ENCODE measurements at regions not wholly inside any gene's neighbourhood (a gene's known extent, or its start where the extent isn't known, plus 50 kb on each side); places are given as distances from the start of the nearest gene placed in this dataset.

- H3K27me3 Mint-ChIP-seq = no peaks in the 10 kb centered on the region
- H3K27ac Mint-ChIP-seq = no peak overlapping the region
- ATAC-seq (no peak), DNase-seq (no peak)
- no peaks in the 10 kb centered on the region for H3K4me1 Mint-ChIP-seq
- H3K9me3 Mint-ChIP-seq = peaks cover 8 to 25% of the 10 kb centered on the region in 2 donors
- no peak overlapping the region for H3K4me3 Mint-ChIP-seq
These were observed 250.0 kb upstream of the MPDZ start for GRCh38 chr9:13529321-13530104.

DNA sequence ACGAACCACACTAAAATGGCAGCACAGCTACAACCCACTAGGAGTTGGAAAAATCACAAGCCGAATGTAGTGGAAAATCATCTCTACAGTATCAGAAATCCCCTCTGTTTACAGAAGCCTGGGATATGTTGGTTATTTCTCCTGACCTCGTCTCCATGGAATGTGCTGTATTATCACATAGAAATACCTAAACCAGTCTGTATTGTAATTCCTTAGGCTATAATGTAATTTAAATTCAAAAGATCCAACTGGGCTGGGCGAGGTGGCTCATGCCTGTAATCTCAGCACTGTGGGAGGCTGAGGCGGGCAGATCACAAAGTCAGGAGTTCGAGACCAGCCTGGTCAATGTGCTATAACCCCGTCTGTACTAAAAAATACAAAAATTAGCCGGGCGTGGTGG is 244.8 kb upstream of the MPDZ start:
- Mint-ChIP-seq H3K27me3 (no peaks in the 10 kb centered on the region), H3K4me3 (no peak overlapping the region), H3K4me1 (no peaks in the 10 kb centered on the region), H3K27ac (no peak overlapping the region), H3K9me3 (no peaks in the 10 kb centered on the region)
- DNase-seq (no peak), ATAC-seq (no peak)

DNA sequence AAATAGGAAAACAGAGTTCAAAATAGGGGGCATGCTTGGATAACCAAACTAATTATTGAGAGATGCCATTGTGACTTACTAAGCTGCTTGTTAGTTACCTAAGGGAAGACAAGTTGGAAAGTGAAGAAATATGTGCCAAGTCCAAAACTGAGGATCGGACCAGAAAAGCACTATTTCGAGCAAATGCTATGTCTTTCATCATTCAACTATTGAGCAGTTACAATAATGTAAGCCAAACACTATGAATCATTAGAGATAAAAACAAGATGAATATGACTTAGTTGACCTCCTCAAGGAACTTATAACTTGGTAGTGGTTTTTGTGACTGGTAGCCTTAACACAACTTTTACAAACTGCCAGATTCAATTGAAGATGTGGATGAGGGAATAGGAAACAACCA is 240.6 kb upstream of the MPDZ start:
- Mint-ChIP-seq H3K4me3 (no peak overlapping the region), H3K9me3 (peaks cover 14 to 16% of the 10 kb centered on the region in 2 donors), H3K27me3 (no peaks in the 10 kb centered on the region), H3K27ac (no peak overlapping the region), H3K4me1 (no peaks in the 10 kb centered on the region)
- no peak for DNase-seq
- ATAC-seq = no peak

DNA sequence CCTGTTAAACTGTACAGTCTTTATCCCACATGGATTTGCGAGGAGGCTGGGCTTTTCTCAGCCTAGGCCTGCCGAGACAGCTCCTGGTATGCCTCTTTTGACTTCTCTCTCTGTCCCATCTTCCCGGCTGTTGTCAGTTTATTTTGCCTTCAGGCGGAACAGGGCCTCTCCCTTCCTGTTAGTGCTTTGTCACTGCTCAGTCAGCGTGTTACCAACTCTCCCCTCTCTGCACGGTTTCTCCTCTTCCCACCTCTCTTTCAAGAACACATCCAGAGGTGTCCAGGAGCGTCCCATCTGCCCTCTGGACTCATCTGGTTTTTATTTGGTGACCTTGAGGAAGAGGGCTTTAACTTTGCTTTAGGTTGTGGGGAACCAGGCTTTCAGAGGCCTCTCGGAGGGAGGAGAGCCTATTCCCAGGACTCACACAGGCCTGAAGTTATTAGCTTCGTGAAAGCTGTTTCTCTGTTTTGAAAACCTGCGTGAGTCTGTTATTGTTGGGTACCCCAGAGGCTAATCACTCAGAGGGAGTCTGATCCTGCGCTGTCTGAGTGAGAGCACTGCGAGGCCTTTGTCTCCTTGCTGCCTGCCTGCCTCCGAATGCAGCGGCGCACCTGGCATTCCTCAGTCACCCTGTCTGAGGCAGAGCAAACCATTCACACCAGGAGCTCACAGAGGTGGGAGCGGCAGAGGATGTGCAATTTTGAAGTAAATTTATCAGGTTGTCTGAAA is 234.4 kb upstream of the MPDZ start:
- Mint-ChIP-seq H3K27ac (no peak overlapping the region), H3K9me3 (peaks cover 14 to 16% of the 10 kb centered on the region in 2 donors), H3K4me1 (no peaks in the 10 kb centered on the region), H3K4me3 (no peak overlapping the region), H3K27me3 (no peaks in the 10 kb centered on the region)
- ATAC-seq (no peak), DNase-seq (no peak)

DNA sequence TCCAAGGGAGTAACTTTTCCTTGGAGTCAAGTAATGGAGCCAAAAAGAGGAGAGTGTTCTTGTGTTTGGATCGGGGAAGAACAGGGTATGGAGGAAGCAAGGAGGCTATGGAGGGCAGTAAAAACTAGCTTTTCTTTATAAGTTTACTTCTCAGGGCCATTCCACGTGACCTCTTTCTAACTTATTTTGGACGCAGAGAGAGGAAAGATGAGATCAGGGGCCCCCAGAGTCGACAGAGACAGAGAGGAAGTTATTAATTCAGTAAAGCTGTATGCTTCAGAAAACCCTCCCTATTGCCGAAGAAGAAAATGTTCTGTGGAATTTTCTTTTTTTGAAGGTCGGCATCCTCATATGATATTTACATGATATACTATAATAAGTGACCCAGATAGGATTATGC is 233.8 kb upstream of the MPDZ start:
- Mint-ChIP-seq H3K9me3 (peaks cover 13 to 16% of the 10 kb centered on the region in 2 donors), H3K27me3 (no peaks in the 10 kb centered on the region), H3K4me1 (no peaks in the 10 kb centered on the region), H3K4me3 (no peak overlapping the region), H3K27ac (no peak overlapping the region)
- no peak for ATAC-seq
- DNase-seq = no peak

DNA sequence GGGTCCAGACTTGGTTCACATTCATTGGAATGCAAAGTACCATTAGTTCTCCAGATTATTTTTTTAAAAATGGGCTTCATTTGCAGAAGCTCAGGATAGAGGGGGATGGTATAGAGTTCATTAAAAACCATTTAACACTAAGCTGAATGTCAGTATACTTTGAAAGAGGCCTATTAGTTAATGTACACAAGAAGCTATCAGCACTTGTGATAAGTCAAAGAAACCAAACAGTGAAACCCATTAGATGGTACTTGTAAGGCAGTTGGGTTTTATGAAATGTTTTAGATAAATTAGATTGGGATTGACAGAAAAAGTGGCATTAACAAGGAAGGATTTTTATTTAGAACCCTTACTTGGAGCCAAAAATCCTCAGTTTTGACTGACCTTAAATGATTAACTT is 229.2 kb upstream of the MPDZ start:
- H3K4me1 Mint-ChIP-seq = no peaks in the 10 kb centered on the region
- H3K27ac Mint-ChIP-seq = no peak overlapping the region
- ATAC-seq (no peak), DNase-seq (no peak)
- H3K27me3 Mint-ChIP-seq = no peaks in the 10 kb centered on the region
- H3K4me3 Mint-ChIP-seq = no peak overlapping the region
- H3K9me3 Mint-ChIP-seq = peaks cover under 1 to 10% of the 10 kb centered on the region in 2 donors

DNA sequence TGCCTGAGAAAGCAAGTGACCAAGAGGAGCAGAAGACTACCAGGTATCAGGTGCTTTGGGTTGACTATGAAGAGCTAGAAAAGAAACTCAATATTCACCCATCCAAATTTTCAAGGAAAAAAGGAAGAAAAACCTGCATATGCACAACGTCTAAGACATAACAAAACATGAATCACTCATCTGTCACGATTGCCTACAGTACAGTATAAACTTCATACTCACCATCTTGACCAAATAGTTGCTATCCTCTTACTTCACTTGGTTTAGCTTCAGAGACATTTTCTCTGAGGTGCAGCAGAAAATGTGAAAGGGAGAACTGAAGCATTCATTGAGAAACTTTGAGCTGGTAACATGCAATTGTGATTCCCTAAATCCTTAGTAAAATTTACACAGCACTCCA is 228.6 kb upstream of the MPDZ start:
- ATAC-seq = no peak
- peaks cover 7 to 10% of the 10 kb centered on the region in 2 donors for H3K9me3 Mint-ChIP-seq
- H3K4me3 Mint-ChIP-seq = no peak overlapping the region
- no peaks in the 10 kb centered on the region for H3K27me3 Mint-ChIP-seq
- DNase-seq = no peak
- H3K4me1 Mint-ChIP-seq = no peaks in the 10 kb centered on the region
- H3K27ac Mint-ChIP-seq = no peak overlapping the region

DNA sequence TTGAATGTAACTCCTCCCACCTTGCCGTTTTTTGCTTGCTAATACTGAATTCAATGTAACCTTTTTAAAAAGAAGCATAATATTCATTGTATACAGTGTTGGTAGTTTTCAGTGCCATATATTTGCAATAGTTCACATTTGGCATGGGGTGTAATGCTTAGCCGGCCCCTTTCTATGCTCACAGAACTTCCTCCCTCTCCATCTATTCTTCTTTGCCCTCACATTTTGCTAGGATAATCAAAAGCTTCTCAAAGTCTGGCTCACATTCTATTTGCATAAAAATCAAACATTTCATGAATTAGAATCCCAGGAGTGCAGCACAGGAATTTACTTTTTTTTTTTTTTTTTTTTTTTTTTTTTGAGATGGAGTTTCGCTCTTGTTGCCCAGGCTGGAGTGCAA is 226.3 kb upstream of the MPDZ start:
- no peak for ATAC-seq
- Mint-ChIP-seq H3K4me3 (no peak overlapping the region), H3K27me3 (no peaks in the 10 kb centered on the region), H3K4me1 (no peaks in the 10 kb centered on the region), H3K27ac (no peak overlapping the region), H3K9me3 (peaks cover 12 to 21% of the 10 kb centered on the region in 2 donors)
- DNase-seq = no peak

DNA sequence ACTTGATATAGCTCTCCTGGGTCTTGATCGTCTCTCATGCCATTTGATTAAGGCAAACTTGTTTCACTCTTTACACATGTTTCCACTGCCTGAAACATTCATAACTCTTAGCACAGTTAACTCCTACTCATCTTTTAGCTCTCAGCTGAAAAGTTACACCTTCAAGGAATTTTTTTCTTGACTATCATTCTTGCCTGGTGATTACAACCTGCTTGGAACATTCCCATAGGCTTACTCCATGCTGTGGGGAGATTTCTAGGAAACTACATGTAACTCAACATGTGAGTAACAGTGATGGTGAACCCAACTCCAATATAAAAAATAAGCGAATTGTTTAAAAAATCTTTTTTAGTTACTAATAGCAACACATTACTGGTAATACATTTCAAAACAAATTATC is 224.1 kb upstream of the MPDZ start:
- ATAC-seq (no peak), DNase-seq (no peak)
- no peaks in the 10 kb centered on the region for H3K27me3 Mint-ChIP-seq
- H3K4me1 Mint-ChIP-seq = no peaks in the 10 kb centered on the region
- H3K9me3 Mint-ChIP-seq = peaks cover 12 to 21% of the 10 kb centered on the region in 2 donors
- no peak overlapping the region for H3K27ac Mint-ChIP-seq
- H3K4me3 Mint-ChIP-seq = no peak overlapping the region

GRCh38 chr9:13502484-13502883 is 223.0 kb upstream of the MPDZ start:
- Mint-ChIP-seq H3K27ac (no peak overlapping the region), H3K27me3 (no peaks in the 10 kb centered on the region), H3K4me3 (no peak overlapping the region), H3K4me1 (no peaks in the 10 kb centered on the region), H3K9me3 (peaks cover 12 to 21% of the 10 kb centered on the region in 2 donors)
- no peak for ATAC-seq
- DNase-seq = no peak

DNA sequence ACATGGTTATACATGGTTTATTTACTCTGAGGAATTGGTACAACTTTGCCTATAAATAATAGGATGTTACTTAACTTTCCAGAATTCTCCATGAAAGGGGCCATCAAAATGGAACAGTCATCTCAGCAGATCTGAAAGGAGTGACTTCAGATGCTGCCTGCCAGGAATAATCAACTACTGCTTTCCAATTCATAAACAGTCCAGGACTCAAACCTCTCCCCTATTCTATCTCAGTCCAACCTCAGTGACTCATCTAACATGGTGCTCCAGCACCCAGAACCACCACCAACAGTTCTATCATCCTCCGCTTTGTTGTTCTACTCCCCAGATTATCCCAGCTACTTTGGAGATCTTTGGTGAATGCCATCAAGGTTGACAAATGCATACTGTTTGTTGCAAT is 221.5 kb upstream of the MPDZ start:
- Mint-ChIP-seq H3K27me3 (no peaks in the 10 kb centered on the region), H3K27ac (no peak overlapping the region), H3K9me3 (peaks cover 12 to 17% of the 10 kb centered on the region in 2 donors), H3K4me1 (no peaks in the 10 kb centered on the region), H3K4me3 (no peak overlapping the region)
- DNase-seq = no peak
- no peak for ATAC-seq

DNA sequence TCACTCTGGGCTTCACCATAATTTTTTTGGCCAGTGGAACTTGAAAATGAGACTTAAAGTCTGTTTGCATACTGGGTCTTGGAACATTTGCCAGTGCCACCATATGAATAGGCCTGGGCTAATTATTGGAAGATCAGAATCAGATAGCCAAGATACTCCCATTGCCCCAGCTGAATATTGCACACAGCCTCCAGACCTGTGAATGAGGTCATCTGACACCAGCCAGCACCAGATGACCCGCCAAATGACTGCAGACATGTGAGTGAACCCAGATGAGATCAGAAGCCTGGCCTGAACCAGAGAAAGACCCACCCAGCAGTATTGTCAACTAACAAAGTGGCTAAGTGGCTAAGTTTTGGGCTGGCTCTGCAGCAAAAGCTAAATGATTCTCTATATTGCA is 220.5 kb upstream of the MPDZ start:
- Mint-ChIP-seq H3K27ac (no peak overlapping the region), H3K27me3 (no peaks in the 10 kb centered on the region), H3K4me3 (no peak overlapping the region), H3K9me3 (peaks cover 16 to 18% of the 10 kb centered on the region in 2 donors), H3K4me1 (no peaks in the 10 kb centered on the region)
- DNase-seq = no peak
- ATAC-seq = no peak

- H3K27me3 Mint-ChIP-seq = no peaks in the 10 kb centered on the region
- H3K9me3 Mint-ChIP-seq = peaks cover 0 to 5% of the 10 kb centered on the region in 2 donors
- ATAC-seq (no peak), DNase-seq (no peak)
- H3K4me3 Mint-ChIP-seq = no peak overlapping the region
- no peaks in the 10 kb centered on the region for H3K4me1 Mint-ChIP-seq
- H3K27ac Mint-ChIP-seq = no peak overlapping the region
These were observed 214.2 kb upstream of the MPDZ start for GRCh38 chr9:13493697-13494096.

DNA sequence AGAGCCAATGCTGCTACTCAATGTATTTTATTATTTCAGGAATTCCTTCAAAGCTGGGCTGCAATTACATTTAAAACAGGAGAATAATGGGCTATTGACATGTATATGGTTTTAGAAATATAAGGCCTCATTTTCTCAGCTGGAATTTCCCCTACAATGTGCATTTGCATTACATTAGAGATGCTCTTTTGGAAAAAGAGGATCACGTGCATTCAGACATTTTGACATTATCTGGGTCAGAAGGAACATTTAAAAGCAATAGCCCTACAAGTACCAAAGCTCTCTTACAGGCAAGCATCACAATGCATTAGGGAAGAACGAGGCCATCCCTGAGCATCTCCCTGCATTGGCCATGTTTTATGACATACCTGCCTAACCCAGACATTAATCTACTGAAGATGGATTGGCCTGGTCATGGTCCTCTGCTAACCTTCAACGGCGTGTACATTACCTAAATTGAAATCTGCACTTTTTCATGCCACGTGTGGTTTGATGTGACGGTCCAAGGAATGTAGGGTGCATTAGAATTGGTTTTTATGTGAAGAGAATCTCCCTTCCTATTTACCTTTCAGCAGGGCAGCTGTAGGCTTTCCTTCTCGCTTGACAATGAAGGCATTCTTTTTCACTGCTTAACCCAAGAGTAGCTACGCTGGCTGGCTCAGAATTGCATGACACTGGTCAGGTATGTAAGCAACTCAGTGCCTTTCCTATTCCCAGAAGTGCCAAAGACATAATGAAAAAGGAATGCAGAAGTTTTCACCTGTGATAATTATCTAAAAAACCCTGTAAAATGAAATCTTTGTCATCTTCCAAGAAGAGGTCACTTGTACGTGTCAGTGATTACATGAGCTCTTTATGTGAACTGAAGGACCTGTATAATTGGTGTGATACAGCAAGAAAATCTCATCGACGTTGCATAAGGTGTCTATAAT is 212.3 kb upstream of the MPDZ start:
- ATAC-seq = no peak
- Mint-ChIP-seq H3K27me3 (no peaks in the 10 kb centered on the region), H3K27ac (no peak overlapping the region), H3K9me3 (peaks cover 0 to 9% of the 10 kb centered on the region in 2 donors), H3K4me3 (no peak overlapping the region), H3K4me1 (no peaks in the 10 kb centered on the region)
- no peak for DNase-seq

DNA sequence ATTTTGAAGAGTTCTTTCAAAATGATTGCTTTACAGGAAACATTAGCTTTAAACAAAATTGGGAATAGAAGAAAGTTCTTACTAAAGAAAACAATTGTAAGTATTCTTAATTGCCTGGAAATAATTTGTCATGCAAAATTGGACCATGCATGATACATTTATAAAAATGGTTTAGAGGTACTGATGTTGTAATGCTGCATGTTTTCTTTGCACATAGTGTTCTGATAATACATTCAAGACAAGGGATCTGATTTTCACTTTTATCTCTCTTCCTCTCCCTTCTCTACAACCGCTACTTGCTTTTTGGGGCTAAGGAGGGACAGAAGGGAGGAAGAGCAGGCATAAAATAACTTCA is 211.6 kb upstream of the MPDZ start:
- Mint-ChIP-seq H3K27ac (no peak overlapping the region), H3K27me3 (no peaks in the 10 kb centered on the region), H3K4me1 (no peaks in the 10 kb centered on the region), H3K9me3 (peaks cover 0 to 13% of the 10 kb centered on the region in 2 donors), H3K4me3 (no peak overlapping the region)
- ATAC-seq (no peak), DNase-seq (no peak)

DNA sequence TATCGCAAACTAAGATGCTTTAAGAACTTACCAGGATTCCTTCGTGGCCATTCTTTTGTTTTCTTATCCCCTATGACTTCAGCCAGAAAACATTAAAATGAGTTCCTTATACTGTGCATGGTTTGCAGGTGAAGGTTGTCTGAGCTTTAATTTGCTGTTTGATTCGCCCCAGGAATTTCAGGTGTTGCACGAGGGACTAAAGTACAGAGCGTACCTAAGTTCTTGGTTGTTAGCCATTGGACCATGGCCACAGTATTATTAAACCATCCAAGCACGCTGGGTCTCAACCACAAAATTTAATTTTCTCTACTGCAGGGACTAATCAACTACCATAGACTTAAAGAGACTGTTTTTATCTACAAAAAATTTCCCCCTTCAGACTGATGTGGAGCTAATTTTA is 208.4 kb upstream of the MPDZ start:
- ATAC-seq (no peak), DNase-seq (no peak)
- Mint-ChIP-seq H3K4me1 (no peaks in the 10 kb centered on the region), H3K4me3 (no peak overlapping the region), H3K27me3 (no peaks in the 10 kb centered on the region), H3K9me3 (peaks cover 8 to 14% of the 10 kb centered on the region in 2 donors), H3K27ac (no peak overlapping the region)

All from stimulated activated naive CD8-positive, alpha-beta T cell treated with anti-CD3 and anti-CD28 coated beads, Interleukin-15, amount 100 ng/mL, for 72 hours (primary cell).